NCI-H1417 treated with DMSO at 0.1 percent for 48 hours (cell line): ENCODE measurements at regions not wholly inside any gene's neighbourhood (a gene's known extent, or its start where the extent isn't known, plus 50 kb on each side); places are given as distances from the start of the nearest gene placed in this dataset.

ENCODE experiments used
- DNase-seq: peaks from one replicate; lab custom pipeline; 2025; lab: John Stamatoyannopoulos, UW

DNA sequence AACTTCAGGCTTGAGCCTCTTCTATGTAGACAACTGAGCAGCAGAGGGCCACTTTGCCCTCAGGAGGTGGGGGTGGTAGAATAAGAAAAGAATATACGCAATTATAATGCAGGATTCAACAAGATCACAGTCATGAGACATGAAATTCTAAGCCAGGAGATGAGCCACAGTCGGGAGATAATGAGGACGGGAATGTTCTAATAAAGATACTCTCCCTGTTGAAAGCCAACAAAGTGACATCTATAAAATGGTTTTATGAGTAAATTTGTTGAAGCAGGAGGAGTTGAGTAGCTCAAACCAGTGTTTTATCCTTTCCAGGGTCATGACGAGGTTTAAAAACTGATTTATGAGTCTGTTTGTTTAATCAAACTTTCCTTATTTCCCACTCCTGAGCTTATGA is 152.0 kb upstream of the SERP2 start:
- DNase-seq, result no peak

DNA sequence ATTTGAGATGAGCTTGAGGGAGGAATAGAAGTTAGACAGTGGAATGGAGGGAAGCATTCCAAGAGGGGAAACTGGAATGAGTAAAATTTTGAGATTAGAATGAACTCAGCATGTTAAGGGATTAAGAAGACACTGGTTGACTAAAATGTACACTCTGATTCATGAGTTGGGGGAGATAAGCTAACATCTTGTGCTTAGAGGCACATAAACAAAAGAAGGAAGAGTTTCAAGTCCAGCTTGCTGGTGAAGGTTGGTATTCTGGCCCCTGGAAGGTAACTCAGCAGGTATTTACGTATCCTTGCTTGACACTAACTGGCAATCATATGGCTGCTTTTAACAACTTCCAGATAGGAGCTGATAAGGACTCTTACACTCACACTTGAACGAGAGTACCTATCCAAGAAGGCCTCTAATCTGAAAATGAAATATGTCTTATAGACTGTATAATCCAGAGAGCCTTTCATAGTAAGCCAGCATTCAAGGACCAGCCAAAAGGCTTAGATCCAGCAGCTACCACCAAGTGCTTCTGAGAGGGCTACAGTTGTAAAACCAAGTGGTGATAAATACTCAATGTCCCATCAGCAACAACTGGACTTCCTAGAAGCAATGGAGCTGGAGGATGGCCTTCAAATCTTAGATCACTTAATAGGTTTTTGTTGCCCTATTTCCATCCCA is 149.7 kb upstream of the SERP2 start:
- DNase-seq, result no peak

DNA sequence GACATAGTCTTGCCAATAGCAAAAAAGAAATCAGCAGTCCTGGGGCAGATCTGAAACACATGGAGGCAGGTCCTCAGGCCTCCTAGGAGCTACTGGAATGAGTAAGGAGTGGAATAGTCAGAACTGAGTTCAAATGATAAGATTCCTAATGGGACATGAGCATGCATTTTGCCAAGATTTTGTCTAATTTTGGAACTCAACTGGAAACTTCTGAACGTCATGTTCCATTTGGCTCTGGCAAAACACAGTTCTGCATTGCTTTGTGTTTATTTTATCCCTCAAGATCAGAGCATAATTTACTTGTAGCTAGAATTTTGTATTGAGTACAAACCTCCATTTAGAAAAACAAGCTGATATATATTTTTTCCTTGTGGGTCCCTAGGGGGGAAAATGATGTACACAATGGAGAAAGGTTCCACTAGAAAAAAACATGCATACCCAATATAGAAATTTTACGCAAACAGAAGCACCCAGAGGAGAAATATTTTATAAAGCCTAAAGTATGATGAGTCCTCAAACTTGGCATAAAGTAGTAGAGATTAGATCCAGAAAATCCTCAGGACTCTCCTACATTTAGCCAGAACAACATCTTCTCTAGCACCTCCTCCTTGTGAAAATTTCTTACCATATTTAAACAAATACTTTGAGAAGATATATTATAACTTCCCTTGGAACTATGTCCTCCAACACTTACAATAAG is 149.0 kb upstream of the SERP2 start:
- DNase-seq, result no peak

GRCh38 chr13:44229371-44230030 is 144.1 kb upstream of the SERP2 start:
- no peak for DNase-seq

GRCh38 chr13:44230071-44230470 is 143.6 kb upstream of the SERP2 start:
- no peak for DNase-seq

GRCh38 chr13:44230736-44231135 is 142.9 kb upstream of the SERP2 start:
- no peak for DNase-seq

DNA sequence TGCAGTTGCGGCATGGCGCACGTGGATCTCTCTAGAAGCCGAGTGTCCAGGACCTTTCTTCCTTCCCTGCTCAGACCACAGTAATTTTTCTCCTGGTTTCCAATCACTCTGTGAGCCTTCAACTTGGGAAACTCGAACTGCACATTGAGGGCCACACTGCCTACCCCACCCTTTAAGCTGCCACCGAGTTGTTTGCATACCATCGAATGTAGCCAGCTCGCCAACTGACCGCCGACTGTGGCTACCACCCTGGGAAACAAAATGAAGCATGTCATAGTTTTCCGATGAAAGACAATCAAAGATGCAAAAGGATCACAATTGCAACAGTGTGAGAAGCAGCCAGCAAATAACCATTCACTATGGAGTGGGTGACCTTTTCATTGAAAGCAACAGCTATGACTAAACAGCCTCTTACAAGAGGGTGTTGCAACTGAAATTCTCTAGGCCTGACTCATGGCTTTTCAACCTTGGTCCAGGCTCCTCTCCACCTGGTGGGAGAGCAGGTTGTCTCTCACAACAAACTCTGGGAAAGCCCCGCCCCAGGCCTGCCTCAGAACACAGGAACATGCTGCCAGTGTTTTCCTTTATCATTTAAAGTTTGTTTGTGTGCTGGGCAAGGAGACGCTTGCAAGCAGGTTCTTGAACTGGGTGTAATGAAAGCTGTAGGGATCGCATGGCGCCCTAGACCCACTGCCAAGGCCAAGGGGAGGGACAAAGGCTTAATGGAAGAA is 141.7 kb upstream of the SERP2 start:
- DNase-seq, result no peak

GRCh38 chr13:44232774-44233173 is 140.8 kb upstream of the SERP2 start:
- DNase-seq, result no peak

DNA sequence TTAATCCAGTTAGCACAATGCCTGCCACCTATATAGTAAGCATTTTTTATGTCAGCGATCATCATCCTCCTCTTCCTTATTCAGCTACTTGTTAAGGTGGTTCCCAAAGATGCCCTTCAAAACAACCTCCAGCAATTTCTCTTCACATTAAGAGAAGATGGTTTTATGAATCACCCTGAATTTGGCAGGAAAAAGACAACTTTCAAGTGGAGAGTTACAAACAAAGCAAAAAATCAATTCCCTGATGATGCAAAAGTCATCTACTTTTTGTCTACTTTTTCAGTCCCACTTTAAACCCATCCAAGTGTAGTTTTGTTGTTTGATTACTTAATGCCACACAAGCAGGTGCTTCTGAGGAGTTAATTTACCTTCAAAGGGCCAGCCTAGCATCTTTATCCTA is 139.1 kb upstream of the SERP2 start:
- DNase-seq, result no peak

DNA sequence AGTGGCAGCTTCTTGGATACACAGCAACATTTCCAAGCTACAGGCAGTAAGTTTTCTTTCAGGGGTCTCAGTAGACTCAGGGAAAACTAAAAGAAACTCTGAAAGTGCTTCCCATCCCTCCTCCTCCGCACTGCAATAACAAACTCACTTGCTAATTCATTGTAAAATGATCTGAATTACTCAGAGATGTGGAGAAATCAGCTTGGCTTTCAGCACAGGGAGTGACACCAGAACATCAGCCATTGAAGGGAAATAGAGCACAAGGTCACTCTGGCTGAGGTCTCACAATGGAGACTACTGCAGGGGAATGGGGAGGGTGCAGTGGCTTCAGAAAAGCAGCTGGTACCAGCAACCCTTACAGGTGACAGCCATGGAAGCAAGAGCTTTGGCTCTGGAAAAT is 137.3 kb upstream of the SERP2 start:
- no peak for DNase-seq

DNA sequence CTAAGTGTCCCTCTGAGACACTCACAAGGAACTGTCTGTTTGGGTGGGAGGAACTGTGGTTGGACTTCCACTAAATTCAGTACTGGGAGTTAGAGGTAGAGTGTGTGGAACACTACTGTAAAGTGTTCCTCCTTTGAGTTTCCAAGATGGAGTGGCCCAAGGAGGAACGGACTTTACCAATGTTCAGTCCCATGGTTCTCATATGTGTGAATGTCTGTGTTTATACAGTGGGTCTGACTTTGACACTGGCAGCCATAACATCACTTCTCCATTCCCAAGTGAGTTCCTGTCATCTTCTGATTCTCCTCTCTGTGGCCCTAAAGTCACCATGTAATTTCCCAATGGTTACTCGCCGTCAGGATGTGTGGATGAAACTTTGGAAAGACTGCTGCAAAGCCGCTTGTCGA is 136.8 kb upstream of the SERP2 start:
- DNase-seq, result no peak

DNA sequence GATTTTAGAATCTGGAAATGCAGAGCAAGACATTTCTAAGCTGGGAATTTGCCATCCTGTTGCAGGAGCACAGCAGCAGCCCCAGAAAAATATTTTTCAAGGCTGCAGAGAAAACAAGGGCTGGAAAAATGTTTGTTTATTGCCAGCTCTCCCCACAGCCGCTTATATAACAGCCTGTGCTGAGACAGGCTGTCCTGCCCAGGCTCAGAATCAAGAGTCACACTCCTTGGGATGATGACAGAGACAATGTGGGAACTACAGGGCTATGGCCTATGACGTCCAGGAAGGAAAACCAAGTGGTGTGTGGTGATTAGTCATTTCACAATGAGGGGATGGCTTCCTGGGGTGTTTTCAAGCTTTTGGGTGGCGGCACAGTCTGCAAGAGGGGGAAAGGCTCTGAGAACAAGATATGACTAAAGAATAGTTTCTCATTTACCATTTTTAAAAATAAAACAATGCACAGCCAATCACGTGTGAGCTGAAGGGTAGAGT is 136.3 kb upstream of the SERP2 start:
- no peak for DNase-seq

DNA sequence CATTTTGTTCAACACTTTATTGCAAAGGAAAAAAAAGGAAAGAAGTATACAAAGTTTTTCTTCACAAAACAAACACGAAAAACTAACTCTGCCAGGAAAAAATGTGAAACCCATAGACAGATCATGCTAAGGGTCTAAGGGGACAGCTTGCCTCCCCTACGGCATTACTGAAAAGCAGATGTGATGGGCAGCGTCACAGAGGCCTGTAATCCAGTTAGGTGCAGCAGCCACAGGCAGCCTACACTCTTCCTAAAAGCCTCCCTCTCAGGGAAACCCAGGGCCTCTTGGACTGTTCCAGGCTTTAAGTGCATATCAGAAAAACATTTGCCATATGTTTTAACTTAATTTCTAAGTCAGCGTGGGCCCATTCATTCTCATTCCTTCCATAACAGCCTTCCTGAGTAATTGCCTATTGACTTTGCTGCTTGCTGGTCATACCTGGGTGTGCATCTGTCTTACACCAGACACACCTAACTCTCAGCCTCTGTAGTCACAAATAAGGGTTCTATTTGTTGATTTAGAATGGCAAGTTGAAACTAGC is 135.7 kb upstream of the SERP2 start:
- no peak for DNase-seq

GRCh38 chr13:44240611-44241145 is 132.9 kb upstream of the SERP2 start:
- DNase-seq, result no peak

- DNase-seq, result no peak
These were observed 132.0 kb upstream of the SERP2 start for GRCh38 chr13:44241638-44242037.

DNA sequence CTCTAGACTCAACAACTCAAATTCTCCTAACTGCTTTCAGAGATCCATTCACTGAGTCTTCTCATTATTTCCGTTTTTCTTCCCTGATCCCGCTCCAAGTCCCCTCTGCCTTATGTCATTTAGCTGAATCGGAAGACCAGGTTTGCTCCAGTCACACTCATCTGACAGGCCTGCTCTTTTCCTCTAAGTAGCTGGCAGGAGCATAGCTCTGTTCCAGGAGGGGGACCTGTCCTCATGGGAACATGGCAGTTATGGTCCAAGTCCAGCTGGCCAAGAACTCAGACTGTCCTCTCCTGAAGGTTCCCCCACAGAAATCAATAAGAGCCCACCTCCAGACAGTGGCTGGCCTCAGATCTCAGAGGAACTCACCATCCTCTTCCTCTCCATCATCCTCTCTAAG is 130.9 kb upstream of the SERP2 start:
- DNase-seq, result no peak

- DNase-seq, result no peak
These were observed 130.3 kb upstream of the SERP2 start for GRCh38 chr13:44243198-44243857.

- no peak for DNase-seq
These were observed 129.3 kb upstream of the SERP2 start for GRCh38 chr13:44244288-44244687.

- DNase-seq, result no peak
These were observed 124.2 kb upstream of the SERP2 start for GRCh38 chr13:44249431-44249836.

DNA sequence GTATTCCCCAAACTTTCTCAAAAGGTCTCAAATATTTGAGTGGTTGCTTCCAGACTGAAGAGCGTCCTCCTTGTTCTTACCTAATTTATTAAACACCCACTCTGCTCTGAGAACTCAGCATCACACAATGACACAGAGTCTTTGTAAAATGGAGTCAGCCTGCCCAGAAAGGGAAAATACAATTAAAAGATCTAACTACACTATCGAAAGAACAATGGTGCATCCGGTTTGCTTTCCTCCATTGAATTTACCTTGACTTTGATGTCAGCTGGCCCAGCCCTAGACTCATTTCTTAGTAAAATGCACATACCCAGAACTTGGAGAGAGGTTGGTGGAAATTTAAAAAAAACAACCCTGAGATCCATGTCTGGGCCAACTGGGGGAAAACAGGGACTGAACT is 120.7 kb upstream of the SERP2 start:
- no peak for DNase-seq

DNA sequence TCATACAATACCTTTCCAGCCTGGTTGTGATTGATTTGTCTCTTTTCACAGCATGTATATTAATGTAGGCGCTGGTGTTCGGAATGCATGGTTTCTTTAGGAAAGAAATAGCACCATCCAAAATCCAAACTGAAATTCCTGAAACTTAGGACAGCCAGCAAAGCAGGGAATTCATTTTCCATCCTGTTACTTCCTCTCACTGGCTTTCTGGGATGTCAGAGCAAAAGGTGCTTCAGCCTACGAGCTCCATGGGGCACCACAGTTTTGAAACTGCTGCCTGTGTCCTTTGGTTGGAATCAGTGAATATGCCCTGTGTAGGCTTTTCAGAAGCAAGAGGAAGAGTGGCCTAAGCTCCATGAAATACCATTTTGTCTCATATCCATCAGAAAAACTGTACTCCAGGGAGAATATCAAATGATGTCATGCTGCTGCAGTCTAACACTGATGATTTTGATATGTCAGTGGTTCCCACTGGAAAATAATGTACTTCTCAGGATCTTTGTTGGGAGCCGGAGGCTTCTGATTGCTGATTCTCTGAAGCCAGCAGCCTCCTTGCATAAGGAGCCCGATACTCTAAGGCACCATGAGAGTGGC is 117.8 kb upstream of the SERP2 start:
- DNase-seq, result no peak
